ENCODE measurements at regions not wholly inside any gene's neighbourhood (a gene's known extent, or its start where the extent isn't known, plus 50 kb on each side); places are given as distances from the start of the nearest gene placed in this dataset.

GRCh38 chr2:196586511-196586991 lies 53.0 kb upstream of the CCDC150 start:
- DNase-seq = no peak
- H3K4me2 ChIP-seq (replicated peaks; ENCODE audit: extremely low read depth, low read length, poor library complexity, severe bottlenecking) = no peak overlapping the region
- H3K4me1 ChIP-seq (ENCODE audit: control insufficient read depth in 1 of 2, insufficient read depth in 2 of 2, low read length in 2 of 2) = no peaks in the 10 kb centered on the region
- no peak overlapping the region for H3K9ac ChIP-seq (ENCODE audit: insufficient read depth, low read length, poor library complexity, severe bottlenecking)
- Mint-ChIP-seq H3K27me3 (ENCODE audit: low read depth in 3 of 3) (peaks cover 26 to 46% (median 30%) of the 10 kb centered on the region in 3 donors), H3K27ac (no peak overlapping the region), H3K9me3 (peaks cover 0 to 3% (median 2%) of the 10 kb centered on the region in 7 donors), H3K4me3 (no peak overlapping the region), H3K4me1 (no peaks in the 10 kb centered on the region), H3K36me3 (no peaks in the 10 kb centered on the region)
- no peaks in the 10 kb centered on the region for H3K36me3 ChIP-seq (replicated peaks in 1 of 2; ENCODE audit: control insufficient read depth in 1 of 2, insufficient read depth in 2 of 2, low read length in 2 of 2)
- no peak overlapping the region for H3K4me3 ChIP-seq (replicated peaks in 1 of 3; ENCODE audit: low read depth in 2 of 3, low read length in 3 of 3)
- H4K20me1 ChIP-seq (ENCODE audit: insufficient read depth, low read length) = no peaks in the 10 kb centered on the region
- H3K79me2 ChIP-seq (ENCODE audit: insufficient read depth, low read length) = no peaks in the 10 kb centered on the region
- 28% methylated on average over 3 of the region's 6 CpGs for WGBS (ENCODE audit: insufficient coverage)
- intact Hi-C loops (cut with micrococcal nuclease) = no loop called here
- no peak for TF ChIP-seq CTCF (IDR thresholded peaks at IDR 0.05)
- no peak overlapping the region for H2AFZ ChIP-seq (ENCODE audit: insufficient read depth, low read depth, low read length, poor library complexity, severe bottlenecking)
- peaks cover 31 to 45% of the 10 kb centered on the region in 2 donors for H3K27me3 ChIP-seq (ENCODE audit: control insufficient read depth in 2 of 2, insufficient read depth in 2 of 2, low read length in 2 of 2)
- H3K27ac ChIP-seq (ENCODE audit: low read depth in 1 of 2, low read length in 2 of 2) = no peak overlapping the region
- no peaks in the 10 kb centered on the region for H3K9me3 ChIP-seq (replicated peaks in 1 of 2; ENCODE audit: control insufficient read depth in 1 of 2, insufficient read depth in 1 of 2, low read length in 2 of 2)

- H2AFZ ChIP-seq (ENCODE audit: insufficient read depth, low read depth, low read length, poor library complexity, severe bottlenecking) = no peak overlapping the region
- intact Hi-C loops (cut with micrococcal nuclease) = no loop called here
- H3K4me3 Mint-ChIP-seq = no peak overlapping the region
- H3K4me1 Mint-ChIP-seq = no peaks in the 10 kb centered on the region
- H3K9me3 ChIP-seq (replicated peaks in 1 of 2; ENCODE audit: control insufficient read depth in 1 of 2, insufficient read depth in 1 of 2, low read length in 2 of 2) = no peaks in the 10 kb centered on the region
- no peak overlapping the region for H3K9ac ChIP-seq (ENCODE audit: insufficient read depth, low read length, poor library complexity, severe bottlenecking)
- peaks cover 31 to 51% (median 35%) of the 10 kb centered on the region in 3 donors for H3K27me3 Mint-ChIP-seq (ENCODE audit: low read depth in 3 of 3)
- no peaks in the 10 kb centered on the region for H3K4me1 ChIP-seq (ENCODE audit: control insufficient read depth in 1 of 2, insufficient read depth in 2 of 2, low read length in 2 of 2)
- H3K4me3 ChIP-seq (replicated peaks in 1 of 3; ENCODE audit: low read depth in 2 of 3, low read length in 3 of 3) = no peak overlapping the region
- no CpG with 5 or more reads among the region's 3 CpGs for WGBS (ENCODE audit: insufficient coverage)
- no peaks in the 10 kb centered on the region for H3K79me2 ChIP-seq (ENCODE audit: insufficient read depth, low read length)
- no peaks in the 10 kb centered on the region for H3K36me3 Mint-ChIP-seq
- no peak overlapping the region for H3K4me2 ChIP-seq (replicated peaks; ENCODE audit: extremely low read depth, low read length, poor library complexity, severe bottlenecking)
- H3K27ac Mint-ChIP-seq = no peak overlapping the region
- H3K27me3 ChIP-seq (ENCODE audit: control insufficient read depth in 2 of 2, insufficient read depth in 2 of 2, low read length in 2 of 2) = peaks cover 36 to 50% of the 10 kb centered on the region in 2 donors
- no peak for DNase-seq
- peaks cover 0 to 3% (median 0%) of the 10 kb centered on the region in 7 donors for H3K9me3 Mint-ChIP-seq
- H4K20me1 ChIP-seq (ENCODE audit: insufficient read depth, low read length) = no peaks in the 10 kb centered on the region
- TF ChIP-seq CTCF (IDR thresholded peaks at IDR 0.05) = no peak
- no peak overlapping the region for H3K27ac ChIP-seq (ENCODE audit: low read depth in 1 of 2, low read length in 2 of 2)
- H3K36me3 ChIP-seq (replicated peaks in 1 of 2; ENCODE audit: control insufficient read depth in 1 of 2, insufficient read depth in 2 of 2, low read length in 2 of 2) = no peaks in the 10 kb centered on the region
Observed at GRCh38 chr2:196587056-196587455, 52.5 kb upstream of the CCDC150 start.

Measured in CD14-positive monocyte (primary cell).